ENCODE measurements at regions not wholly inside any gene's neighbourhood (a gene's known extent, or its start where the extent isn't known, plus 50 kb on each side); places are given as distances from the start of the nearest gene placed in this dataset.

- TF ChIP-seq HOXD1 (CRISPR knock-in tag; IDR thresholded peaks at IDR 0.05) (no peak; the same call in 1 of the 2 replicates), ZNF629 (CRISPR knock-in tag; conservative IDR thresholded peaks at IDR 0.05) (peak; percentile 8; the same call in 1 of the 2 replicates), RBM39 (IDR thresholded peaks at IDR 0.05; ENCODE audit: low read depth, low read length, poor library complexity, severe bottlenecking) (no peak), ZBTB49 (CRISPR knock-in tag; IDR thresholded peaks at IDR 0.05; ENCODE audit: borderline replicate concordance) (no peak), STAT6 (CRISPR knock-in tag; IDR thresholded peaks at IDR 0.05; ENCODE audit: borderline replicate concordance) (no peak), ZNF33A (CRISPR knock-in tag; IDR thresholded peaks at IDR 0.05; ENCODE audit: borderline replicate concordance) (no peak), ZNF572 (CRISPR knock-in tag; IDR thresholded peaks at IDR 0.05) (no peak), ZNF576 (CRISPR knock-in tag; IDR thresholded peaks at IDR 0.05) (no peak), HNRNPH1 (optimal IDR thresholded peaks at IDR 0.05; ENCODE audit: low read depth, low read length) (no peak), ZFX (CRISPR knock-in tag; IDR thresholded peaks at IDR 0.05; ENCODE audit: low read depth) (peak; percentile 69), ATM (IDR thresholded peaks at IDR 0.05; ENCODE audit: borderline replicate concordance) (no peak), ZNF652 (CRISPR knock-in tag; IDR thresholded peaks at IDR 0.05; ENCODE audit: borderline replicate concordance, low read depth) (peak; percentile 71; the same call in 1 of the 2 replicates), MED13 (CRISPR knock-in tag; IDR thresholded peaks at IDR 0.05) (no peak), TP53 (CRISPR knock-in tag; conservative IDR thresholded peaks at IDR 0.05) (no peak), ZNF281 (CRISPR knock-in tag; IDR thresholded peaks at IDR 0.05; ENCODE audit: borderline replicate concordance) (peak; percentile 74; the same call in 1 of the 2 replicates), YEATS4 (CRISPR knock-in tag; IDR thresholded peaks at IDR 0.05; ENCODE audit: borderline replicate concordance) (no peak), ISL2 (CRISPR knock-in tag; IDR thresholded peaks at IDR 0.05) (peak; percentile 48; the same call in 1 of the 2 replicates), NKX3-1 (CRISPR knock-in tag; IDR thresholded peaks at IDR 0.05) (no peak), ZNF34 (CRISPR knock-in tag; IDR thresholded peaks at IDR 0.05; ENCODE audit: borderline replicate concordance) (no peak), ZSCAN30 (CRISPR knock-in tag; IDR thresholded peaks at IDR 0.05) (no peak), MXD4 (CRISPR knock-in tag; IDR thresholded peaks at IDR 0.05) (peak; percentile 73; the same call in 1 of the 2 replicates)
These were observed 179.4 kb downstream of the INHBB start (continued) for GRCh38 chr2:120525056-120526046.
